Nephron progenitor cell (in vitro differentiated cells): ENCODE measurements at regions not wholly inside any gene's neighbourhood (a gene's known extent, or its start where the extent isn't known, plus 50 kb on each side); places are given as distances from the start of the nearest gene placed in this dataset.

Source experiments
- DNase-seq: peaks from one replicate; pipeline ENCODE4 v3.0.0; 2021
- H3K27ac Mint-ChIP-seq: 2 replicates; pipeline ENCODE4 v1.8.0; 2021; ENCODE audit warnings: mild to moderate bottlenecking, moderate library complexity, mixed read lengths
- H3K27me3 Mint-ChIP-seq: 2 replicates; pipeline ENCODE4 v1.8.0; 2021; ENCODE audit warnings: mild to moderate bottlenecking, low read depth, mixed read lengths; ENCODE audit not compliant: poor library complexity
- H3K36me3 Mint-ChIP-seq: 2 replicates; pipeline ENCODE4 v1.8.0; 2021; ENCODE audit warnings: low read depth, mixed read lengths
- H3K4me1 Mint-ChIP-seq: 2 replicates; pipeline ENCODE4 v1.8.0; 2021; ENCODE audit warnings: mixed read lengths
- H3K4me3 Mint-ChIP-seq: 2 replicates; pipeline ENCODE4 v1.8.0; 2021; ENCODE audit warnings: mild to moderate bottlenecking, moderate library complexity, mixed read lengths
- H3K9me3 Mint-ChIP-seq: 2 replicates; pipeline ENCODE4 v1.8.0; 2021; ENCODE audit warnings: mild to moderate bottlenecking, moderate library complexity, mixed read lengths
- CTCF ChIP-seq: fragments of 200-600 bp; sonication (generic); IDR thresholded peaks from 2 replicates; pipeline ENCODE4 v1.5.0; 2021; ENCODE audit warnings: antibody characterized with exemption

- Mint-ChIP-seq H3K4me3 (no peak overlapping the region), H3K27me3 (peaks cover 18% of the 10 kb centered on the region), H3K27ac (no peak overlapping the region), H3K4me1 (no peaks in the 10 kb centered on the region), H3K36me3 (no peaks in the 10 kb centered on the region), H3K9me3 (no peaks in the 10 kb centered on the region)
- no peak for TF ChIP-seq CTCF
- DNase-seq, result no peak
Measured at GRCh38 chr16:55263271-55264250, 60.4 kb upstream of the IRX6 start.

GRCh38 chr16:55264949-55265348 is 59.1 kb upstream of the IRX6 start:
- no peak for TF ChIP-seq CTCF
- no peak for DNase-seq
- H3K36me3 Mint-ChIP-seq, result no peaks in the 10 kb centered on the region
- H3K27me3 Mint-ChIP-seq, result peaks cover 21% of the 10 kb centered on the region
- no peak overlapping the region for H3K27ac Mint-ChIP-seq
- H3K4me3 Mint-ChIP-seq, result no peak overlapping the region
- H3K9me3 Mint-ChIP-seq, result no peaks in the 10 kb centered on the region
- no peaks in the 10 kb centered on the region for H3K4me1 Mint-ChIP-seq

GRCh38 chr16:55265926-55266325 is 58.1 kb upstream of the IRX6 start:
- no peak for TF ChIP-seq CTCF
- no peaks in the 10 kb centered on the region for H3K4me1 Mint-ChIP-seq
- no peak overlapping the region for H3K27ac Mint-ChIP-seq
- no peak overlapping the region for H3K4me3 Mint-ChIP-seq
- H3K36me3 Mint-ChIP-seq, result no peaks in the 10 kb centered on the region
- H3K27me3 Mint-ChIP-seq, result peaks cover 15% of the 10 kb centered on the region
- H3K9me3 Mint-ChIP-seq, result no peaks in the 10 kb centered on the region
- DNase-seq, result no peak

GRCh38 chr16:55271945-55272513 is 52.0 kb upstream of the IRX6 start:
- Mint-ChIP-seq H3K9me3 (no peaks in the 10 kb centered on the region), H3K27ac (no peak overlapping the region), H3K4me3 (no peak overlapping the region), H3K27me3 (peaks cover 37% of the 10 kb centered on the region), H3K36me3 (no peaks in the 10 kb centered on the region), H3K4me1 (peaks cover 6% of the 10 kb centered on the region)
- DNase-seq, result no peak
- TF ChIP-seq CTCF, result no peak

GRCh38 chr16:55272744-55273143 is 51.3 kb upstream of the IRX6 start:
- no peak overlapping the region for H3K27ac Mint-ChIP-seq
- H3K4me1 Mint-ChIP-seq, result peaks cover 6% of the 10 kb centered on the region
- no peak for DNase-seq
- H3K27me3 Mint-ChIP-seq, result peaks cover 42% of the 10 kb centered on the region
- H3K9me3 Mint-ChIP-seq, result no peaks in the 10 kb centered on the region
- no peaks in the 10 kb centered on the region for H3K36me3 Mint-ChIP-seq
- H3K4me3 Mint-ChIP-seq, result no peak overlapping the region
- no peak for TF ChIP-seq CTCF
